Stimulated activated CD4-positive, alpha-beta T cell treated with anti-CD3 and anti-CD28 coated beads, TNF-alpha, amount 100 ng/mL, for 24 hours (primary cell): ENCODE measurements at regions not wholly inside any gene's neighbourhood (a gene's known extent, or its start where the extent isn't known, plus 50 kb on each side); places are given as distances from the start of the nearest gene placed in this dataset.
"Not testable (repeated sequence)": the region's sequence is repeated elsewhere in the genome, so short reads cannot be mapped to it uniquely, and the experiment has no call there.

Experiments used
- DNase-seq, 3 experiments: peaks; one replicate each; pipeline ENCODE4 v3.0.0-alpha.2; 2020; ENCODE audit warnings: low read depth in 3 of 3

DNA sequence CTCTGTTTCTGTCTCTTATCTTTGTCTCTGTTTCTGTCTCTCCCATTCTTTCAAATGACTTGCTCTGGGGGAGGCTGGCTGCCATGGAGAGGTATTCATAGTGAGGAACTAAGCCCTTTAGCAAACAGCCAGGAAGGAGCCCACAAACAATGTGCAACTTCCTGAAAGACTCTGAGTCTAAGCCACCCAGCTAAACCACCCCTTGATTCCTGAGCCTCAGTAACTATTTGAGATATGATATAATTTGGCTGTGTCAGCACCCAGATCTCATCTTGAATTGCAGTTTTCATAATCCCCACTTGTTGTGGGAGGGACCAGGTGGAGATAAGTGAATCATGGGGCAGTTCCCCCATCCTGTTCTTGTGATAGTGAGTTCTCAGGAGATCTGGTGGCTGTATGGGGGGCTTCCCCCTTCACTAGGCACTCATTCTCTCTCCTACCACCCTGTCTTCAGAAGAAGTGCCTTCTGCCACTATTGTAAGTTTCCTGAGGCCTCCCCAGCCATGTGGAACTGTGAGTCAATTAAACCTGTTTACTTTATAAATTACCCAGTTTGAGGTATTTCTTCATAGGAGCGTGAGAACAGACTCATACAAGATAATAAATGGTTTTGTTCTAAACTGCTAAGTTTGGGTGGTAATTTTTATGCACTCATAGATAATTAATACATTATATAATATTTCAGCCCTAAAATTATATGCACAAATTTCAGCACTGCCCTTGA lies 121.2 kb upstream of the FOXP2 start:
- no peak for DNase-seq

DNA sequence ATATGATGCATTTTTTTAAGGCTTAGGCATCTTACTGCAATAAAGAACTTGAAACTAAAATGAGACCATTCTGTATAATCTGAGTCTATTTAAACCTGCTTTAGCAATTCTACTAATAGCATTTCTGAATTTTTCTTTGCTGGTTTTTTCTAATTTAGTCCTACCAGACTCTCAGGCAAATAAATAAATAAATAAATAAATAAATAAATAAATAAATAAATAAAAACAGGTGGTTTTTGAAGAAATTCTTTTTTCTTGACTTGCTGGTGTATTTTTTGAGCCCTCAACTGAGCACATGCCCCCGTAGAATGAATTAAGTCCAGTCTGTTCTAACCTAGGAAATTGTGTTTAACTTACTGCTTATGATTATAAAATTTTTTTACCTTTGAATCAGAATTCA lies 134.7 kb upstream of the FOXP2 start:
- DNase-seq = no peak

DNA sequence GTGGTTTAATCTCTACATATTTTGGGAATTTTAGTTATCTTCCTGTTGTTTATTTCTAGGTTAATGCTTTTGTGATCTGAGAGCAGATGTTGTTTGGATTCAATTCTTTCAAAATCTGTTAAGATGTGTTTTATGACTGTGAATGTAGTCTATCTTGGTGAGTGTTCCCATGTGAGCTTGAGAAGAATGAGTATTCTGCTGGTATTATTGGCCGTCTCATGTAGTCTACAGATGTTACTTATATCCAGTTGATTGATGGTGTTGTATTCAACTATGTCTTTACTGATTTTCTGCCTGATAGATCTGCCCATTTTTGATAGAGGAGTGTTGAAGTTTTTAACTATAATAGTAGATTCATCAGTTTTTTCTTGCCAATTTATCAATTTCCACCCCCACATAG lies 141.4 kb upstream of the FOXP2 start:
- DNase-seq = no peak

DNA sequence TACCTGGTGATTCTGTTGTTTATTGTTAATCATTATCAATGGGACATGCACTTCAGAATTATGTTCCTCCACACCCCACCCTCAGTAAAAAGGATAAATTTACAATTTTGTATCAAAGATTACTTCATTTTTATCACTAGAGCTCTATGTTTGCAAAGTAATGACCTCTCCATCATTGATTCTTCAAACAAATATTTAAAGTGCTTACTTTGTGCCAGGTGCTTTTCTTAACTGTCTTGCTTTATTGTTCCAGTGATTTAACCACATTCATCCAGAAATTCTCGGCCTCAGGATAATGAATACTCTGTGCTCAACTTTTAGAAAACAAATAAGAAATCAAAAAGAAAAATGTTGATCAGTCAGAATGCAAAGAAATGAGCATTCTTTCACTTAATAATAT lies 144.9 kb upstream of the FOXP2 start:
- no peak for DNase-seq

DNA sequence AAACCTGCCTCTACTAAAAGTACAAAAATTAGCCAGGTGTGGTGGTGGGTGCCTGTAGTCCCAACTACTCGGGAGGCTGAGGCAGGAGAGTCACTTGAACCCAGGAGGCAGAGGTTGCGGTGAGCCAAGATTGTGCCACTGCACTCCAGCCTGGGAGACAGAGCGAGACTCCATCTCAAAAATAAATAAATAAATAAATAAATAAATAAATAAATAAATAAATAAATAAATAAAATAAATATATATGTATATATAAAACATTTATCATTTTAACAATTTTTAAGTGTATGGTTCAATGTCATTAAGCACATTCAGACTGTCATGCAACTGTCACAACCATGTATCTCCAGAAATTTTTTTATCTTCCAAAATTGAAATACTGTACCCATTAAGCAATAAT lies 147.1 kb upstream of the FOXP2 start:
- not testable (repeated sequence) for DNase-seq

DNA sequence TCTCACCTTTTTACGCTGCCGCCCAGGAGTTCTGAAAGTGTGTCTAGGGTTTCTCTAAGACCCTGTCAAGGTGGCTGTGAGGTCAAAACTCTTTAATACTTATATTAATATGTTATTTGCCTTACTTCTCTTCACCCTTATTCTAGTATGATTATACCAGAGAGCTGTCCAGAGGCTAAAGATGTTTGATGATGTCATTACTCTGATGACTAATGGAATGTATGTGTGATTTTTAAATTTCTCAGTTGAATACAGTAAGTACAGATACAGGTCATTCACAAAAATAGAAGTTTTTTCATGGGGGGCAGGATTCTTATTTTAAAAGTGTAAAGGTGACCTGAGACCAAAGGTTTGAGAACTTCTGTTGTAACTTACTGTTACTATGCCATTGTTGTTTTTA lies 150.6 kb upstream of the FOXP2 start:
- DNase-seq = no peak

DNA sequence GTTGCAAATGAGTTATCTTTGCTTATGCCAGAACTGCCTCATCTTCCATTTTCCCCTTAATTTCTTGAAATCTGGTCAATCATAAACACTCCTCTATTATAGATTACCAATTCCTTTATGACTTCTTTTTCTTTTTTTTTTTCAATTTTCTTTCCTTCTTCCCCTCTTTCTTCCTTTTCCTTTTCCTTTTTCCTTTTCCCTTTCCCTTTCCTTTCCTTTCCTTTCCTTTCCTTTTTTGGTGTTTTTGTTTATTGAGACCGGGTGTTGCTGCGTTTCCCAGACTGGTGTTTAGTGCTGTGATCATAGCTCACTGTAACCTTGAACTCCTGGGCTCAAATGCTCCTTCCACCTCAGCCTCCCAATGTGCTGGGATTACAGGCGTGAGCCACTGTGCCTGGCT lies 151.4 kb upstream of the FOXP2 start:
- no peak for DNase-seq

DNA sequence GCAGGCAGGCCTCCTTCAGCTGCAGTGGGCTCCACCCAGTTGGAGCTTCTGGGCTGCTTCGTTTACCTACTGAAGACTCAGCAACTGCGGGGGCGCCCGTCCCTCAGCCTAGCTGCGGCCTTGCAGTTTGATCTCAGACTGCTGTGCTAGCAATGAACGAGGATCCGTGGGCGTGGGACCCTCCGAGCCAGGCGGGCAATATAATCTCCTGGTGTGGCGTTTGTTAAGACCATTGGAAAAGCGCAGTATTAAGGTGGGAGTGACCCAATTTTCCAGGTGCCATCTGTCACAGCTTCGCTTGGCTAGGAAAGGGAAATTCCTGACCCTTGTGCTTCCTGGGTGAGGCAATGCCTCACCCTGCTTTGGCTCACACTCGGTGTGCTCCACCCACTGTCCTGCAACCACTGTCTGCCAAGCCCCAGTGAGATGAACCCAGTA lies 159.2 kb upstream of the FOXP2 start:
- no peak for DNase-seq

DNA sequence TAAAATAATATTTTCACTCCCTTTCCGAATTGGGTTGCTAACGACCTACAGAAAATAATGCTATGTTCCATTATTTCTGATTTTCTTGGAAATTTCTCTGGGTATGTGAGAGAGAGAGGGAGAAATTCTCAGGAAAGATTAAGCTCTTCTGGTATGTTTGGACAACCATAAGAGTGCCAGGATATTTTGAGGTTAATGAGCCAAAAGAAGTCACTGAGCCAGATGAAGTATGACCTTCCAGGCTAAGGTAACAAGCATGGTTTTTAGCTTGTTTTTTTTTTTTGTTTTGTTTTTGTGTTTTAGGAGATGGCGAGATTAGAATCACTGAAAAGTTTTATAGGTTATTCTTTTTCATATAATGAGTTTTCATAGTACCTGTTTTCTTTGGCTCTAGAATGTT lies 171.0 kb upstream of the FOXP2 start:
- no peak for DNase-seq

DNA sequence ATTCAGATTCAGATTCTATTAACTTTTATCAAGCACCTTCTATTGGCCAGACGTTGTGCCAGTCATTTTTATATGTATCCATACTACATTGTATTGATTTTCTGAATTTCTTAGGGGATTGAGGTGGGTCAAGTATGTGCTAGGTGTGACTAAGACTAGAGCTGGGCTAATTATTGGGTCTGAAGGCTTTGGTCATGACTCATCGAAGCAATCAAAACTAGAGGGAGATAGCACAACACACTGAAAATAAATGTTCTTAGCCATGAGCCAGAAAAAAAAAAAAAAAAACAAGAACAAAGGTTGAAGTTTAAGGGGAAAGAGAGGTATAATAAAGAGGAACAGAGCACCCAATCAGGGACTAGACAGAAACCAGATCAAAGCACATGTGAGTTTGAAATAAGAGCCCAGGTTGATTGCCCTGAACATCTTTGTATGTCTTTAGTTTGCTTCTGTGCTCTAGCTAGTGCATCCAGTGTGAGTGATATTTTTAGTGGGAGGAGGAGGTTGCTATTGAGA lies 171.6 kb upstream of the FOXP2 start:
- no peak for DNase-seq

DNA sequence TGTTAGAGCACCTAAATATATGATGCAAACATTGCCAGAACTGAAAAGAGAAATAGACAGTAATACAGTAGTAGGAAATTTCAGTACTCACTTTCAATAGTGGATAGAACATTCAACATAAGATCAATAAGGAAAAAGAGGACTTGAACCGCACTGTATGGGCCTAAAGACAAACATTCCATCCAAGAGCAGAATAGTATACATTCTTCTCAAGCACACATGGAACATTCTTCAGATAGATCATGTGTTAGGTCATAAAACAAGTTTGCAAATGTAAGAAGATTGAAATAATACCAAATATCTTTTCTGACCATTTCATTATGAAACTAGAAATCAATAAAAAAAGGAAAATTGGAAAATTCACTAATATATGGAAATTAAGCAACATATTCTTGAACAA lies 185.4 kb upstream of the FOXP2 start:
- DNase-seq = no peak

DNA sequence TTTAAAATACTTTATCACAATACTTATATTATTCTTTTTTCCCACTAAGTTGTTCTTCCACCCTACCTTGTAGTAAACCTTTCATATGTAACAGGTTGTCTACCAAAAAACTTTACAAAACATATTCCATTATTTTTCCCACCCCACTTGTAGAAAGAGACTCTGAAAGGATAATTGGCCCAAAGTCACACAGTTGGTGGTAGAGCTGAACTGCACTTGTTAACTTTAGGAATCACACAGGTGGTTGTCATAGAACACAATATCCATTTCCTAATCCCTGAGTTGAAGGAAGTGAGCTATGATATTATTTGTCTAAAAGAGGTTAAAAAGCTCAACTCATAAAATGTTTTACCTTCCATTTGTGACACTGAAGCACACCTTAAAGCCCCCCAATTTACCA lies 188.8 kb upstream of the FOXP2 start:
- DNase-seq = no peak

DNA sequence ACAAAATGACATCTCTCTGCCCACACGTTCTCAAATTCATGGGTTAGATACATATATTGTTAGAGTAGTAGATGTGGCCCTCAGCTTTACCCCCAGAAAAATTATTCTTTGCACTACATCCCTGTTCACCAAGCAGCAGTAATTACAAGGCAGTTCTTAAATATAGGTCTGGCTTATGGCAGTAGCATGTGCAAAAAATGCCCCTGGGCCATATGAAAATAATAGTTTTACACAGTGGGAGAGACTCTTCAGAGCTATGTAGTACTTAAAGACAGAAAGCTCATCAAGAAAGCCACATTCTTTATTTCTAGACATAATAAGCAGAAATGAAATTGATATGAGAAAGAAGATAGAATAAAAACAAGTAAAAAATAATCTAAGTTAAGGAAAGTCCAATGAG lies 196.3 kb upstream of the FOXP2 start:
- no peak for DNase-seq

DNA sequence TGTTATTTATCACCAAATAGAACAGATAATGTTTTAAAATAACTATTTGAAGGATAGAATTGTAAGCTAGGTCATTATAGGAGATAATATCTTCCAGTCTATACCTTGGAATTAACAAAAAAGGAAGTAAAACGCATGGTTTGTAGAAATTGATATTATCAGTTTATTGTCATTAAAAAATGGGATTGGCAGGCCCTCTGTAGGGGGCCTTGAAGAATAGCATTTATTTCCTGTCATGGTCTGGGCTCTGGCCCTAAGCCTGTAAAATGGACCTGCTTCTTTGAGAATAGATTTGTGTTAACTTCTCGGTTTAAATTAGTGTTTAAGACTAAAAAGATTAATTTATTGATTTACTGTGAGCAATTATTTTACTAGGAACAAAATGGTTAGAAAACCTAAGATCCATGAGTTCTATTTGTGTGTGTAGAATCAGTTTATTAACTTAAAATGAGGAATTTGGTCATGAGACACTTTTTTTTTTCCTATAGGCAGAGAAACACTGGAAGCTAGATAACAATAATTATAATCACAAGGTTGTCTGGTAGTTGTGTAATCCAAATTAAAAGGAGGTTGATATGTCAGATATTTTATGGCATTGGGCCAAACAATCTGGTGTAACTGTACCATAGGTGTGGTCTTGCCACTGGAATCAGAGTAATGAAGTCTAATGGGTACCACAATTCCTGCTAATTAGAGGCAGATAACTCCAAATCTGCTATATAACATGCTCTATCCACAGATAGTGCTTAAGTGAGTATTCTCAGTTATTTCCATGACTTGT lies 197.4 kb upstream of the FOXP2 start:
- DNase-seq = no peak

DNA sequence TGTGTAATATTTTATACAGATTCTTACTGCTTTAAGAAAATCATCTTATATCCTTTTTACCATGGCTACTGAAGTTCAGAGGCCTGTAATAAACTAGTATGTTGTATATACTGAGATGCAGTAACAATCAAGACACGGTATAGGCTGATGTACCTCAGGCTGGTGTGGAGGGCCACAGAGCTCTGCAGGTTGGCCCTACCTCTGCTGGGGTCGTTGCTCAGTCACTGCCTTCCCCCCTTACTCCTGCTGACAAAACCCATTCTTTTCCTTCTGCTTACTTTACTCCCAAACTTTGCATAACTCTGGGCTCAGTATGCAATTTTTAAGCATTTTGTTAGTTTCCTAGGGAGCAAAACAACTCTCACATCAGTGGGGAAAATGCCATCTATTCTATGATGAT lies 200.1 kb upstream of the FOXP2 start:
- DNase-seq = no peak

DNA sequence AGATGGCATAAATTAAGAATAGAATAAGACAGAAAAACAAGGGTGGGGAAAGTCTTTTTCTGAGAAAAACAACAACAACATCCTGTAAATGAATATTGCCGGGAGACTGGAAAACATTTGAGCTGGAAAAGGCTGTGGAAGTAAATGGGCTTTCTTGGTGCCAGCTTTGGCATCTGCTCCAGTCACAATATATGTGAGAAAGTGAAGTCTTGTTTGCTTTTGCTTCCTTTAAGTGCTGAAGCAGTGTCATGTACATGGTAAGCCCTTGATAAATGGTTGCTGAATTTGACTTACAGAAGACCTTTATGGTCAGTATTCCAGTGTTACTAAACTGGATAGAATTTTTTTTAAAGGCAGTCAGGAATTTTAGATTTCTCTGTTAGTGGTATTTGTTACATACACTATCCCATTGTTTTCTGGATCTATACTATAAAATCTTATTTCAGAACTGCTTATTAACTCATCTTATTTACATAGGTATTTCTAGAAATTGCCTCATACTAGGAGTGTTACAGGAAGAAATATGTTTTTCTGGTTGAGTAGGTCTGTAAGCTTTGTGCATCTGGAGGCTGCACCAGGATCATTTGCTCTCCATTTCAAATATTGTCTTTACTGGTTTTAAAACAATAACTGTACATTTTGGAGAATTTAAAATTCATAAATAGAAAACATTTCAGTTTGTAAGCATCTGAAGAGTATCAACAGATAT lies 201.7 kb upstream of the FOXP2 start:
- DNase-seq = no peak

DNA sequence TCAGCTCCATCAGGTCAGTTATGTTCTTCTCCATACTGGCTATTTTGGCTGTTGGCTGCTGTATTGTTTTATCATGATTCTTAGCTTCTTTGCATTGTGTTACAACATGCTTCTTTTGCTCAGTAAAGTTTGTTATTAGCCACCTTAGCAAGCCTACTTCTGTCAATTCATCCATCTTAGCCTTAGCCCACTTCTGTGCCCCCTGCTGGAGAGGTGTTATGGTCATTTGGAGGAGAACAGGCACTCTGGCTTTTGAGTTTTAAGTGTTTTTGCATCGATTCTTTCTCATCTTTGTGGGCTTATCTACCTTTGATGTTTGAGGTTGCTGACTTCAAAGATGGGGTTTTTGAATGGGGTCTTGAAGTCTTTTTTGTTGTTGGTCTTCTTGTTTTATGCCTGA lies 204.6 kb upstream of the FOXP2 start:
- no peak for DNase-seq

DNA sequence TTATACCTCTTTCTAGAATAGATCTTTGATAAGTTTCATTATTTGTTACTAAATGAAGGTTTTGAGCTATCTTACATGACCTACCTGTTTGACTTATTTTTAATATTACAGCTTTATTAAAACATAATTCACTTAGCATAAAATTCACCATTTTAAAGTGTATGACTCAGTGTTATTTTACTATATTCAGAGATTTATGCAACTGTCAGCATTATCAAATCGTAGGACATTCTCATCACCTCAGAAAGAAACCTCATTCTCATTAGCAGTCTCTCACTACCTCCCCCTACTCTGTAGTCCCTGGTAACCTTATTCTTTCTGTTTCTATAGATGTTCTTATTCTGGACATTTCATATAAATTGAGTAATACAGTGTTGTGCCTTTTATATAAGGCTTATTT lies 207.9 kb upstream of the FOXP2 start:
- no peak for DNase-seq

DNA sequence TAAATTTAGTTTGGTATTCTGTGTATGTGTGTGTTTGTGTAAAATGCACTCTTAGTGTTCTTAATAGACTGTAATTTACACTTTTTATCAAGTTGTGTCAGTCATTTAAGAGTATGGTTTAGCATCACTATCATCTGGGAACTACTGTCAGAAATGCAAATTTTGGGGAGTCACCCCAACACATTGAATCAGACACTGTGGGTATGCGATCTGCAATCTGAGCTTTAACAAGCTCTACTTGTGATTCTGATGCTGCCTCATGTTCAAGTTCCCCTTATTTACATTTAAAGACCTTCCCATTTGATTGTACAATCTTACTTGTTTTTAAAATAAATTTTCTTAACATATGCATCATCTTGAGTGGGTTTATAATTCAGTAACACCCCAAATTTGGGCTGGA lies 218.1 kb upstream of the FOXP2 start:
- no peak for DNase-seq

DNA sequence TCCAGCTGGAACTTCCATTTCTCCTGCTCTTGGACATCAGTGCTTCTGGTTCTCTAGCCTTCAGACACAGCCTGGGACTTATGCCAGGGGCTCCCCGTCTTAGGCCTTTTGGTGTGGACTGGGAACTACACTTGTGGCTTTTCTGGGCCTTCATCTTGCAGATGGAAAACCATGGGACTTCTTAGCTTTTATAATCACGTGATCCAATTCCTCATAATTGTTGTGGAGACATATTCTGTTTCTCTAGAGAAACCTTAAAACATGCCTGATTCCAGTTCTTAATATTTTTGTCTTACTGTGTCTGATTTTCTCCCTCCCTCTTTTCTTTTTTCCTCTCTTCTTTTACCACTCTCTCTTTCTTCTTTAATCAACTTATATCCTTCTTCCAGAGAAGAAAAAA lies 224.2 kb upstream of the FOXP2 start:
- DNase-seq = no peak

DNA sequence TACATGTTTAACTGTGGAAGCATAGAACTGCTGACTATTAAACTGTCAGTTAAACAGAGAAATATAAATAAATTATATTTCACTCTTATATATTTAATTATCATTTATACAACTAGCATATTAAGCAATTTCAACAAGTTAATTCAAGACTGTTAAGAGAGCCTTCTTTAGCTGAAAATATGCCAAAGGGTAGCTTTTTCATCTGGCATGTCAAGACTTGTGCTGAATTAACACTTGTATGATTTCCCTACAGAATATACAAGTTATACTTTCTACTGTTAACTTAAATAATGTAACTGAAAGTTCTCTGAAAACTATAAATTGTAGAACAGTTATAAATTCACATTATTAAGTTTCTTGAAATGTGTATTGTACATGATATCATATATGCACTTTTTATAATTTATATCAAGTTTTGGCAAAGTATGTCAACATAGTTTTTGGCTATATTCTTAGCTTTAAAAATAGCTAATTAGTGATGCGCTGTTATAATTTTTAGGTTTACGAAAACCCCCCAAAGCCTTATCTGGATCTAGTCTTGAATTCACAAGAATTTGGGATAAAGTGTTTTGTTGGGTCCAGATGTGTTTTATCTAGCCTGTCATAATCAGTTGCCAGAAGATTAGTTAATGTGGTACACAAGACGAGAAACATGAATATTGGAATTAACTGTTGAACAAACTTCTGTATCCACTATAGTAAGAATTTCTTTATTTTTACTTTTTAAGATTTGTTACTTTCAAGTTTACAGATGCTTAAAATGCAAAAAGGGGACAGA lies 231.1 kb upstream of the FOXP2 start:
- DNase-seq = no peak

DNA sequence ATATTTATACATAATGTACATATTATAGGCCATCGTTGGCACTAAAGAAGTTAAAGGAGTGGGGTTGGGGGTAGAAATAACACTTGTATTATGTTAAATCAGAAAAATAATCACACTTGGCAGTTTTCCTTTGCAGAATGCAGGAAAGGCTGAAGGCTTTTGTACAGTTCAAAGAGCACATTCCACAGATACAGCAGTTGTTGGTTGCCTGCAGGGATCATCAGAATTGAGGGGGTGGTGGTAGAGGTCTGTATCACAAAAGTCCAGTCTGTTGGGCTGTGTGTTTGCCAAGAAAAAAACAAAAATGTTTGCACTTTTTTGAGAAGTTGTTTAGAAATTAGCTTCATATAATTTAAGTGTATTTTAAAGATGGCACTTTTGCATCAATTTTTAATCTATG lies 231.8 kb upstream of the FOXP2 start:
- no peak for DNase-seq
